SK-N-SH (cell line): ENCODE measurements at regions not wholly inside any gene's neighbourhood (a gene's known extent, or its start where the extent isn't known, plus 50 kb on each side); places are given as distances from the start of the nearest gene placed in this dataset.

Experiments used
- CTCF ChIA-PET: fragments of 300-600, 350-600 bp; formaldehyde crosslinking; extraction: SDS; loops from one replicate; lab custom pipeline; 2021; lab: Yijun Ruan, JAX
- POLR2A ChIA-PET: fragments of 350-600 bp; sonication (Branson Sonifier 250); formaldehyde crosslinking; extraction: SDS; loops from one replicate; lab custom pipeline; 2020; ENCODE audit warnings: antibody characterized with exemption, inconsistent platforms; lab: Yijun Ruan, JAX
- DNase-seq: peaks from one replicate; pipeline ENCODE4 v3.0.0; 2012
- H2AFZ ChIP-seq: fragments of 200-600 bp; sonication (generic); 2 replicates; pipeline ENCODE4 v1.8.1; 2016; ENCODE audit warnings: antibody characterized with exemption, mild to moderate bottlenecking, low read depth
- H3F3A ChIP-seq: fragments of 200-600 bp; sonication (generic); replicated peaks from 2 replicates; pipeline ENCODE3; 2016; ENCODE audit warnings: antibody characterized with exemption, mild to moderate bottlenecking; ENCODE audit not compliant: insufficient read depth
- H3K27ac ChIP-seq, 2 experiments: fragments of 200-500 bp in 1 of 2; fragments of 200-600 bp in 1 of 2; sonication (Bioruptor generic) in 1 of 2; sonication (generic), shearing (Covaris generic) in 1 of 2; 2 replicates each; pipeline versions ENCODE4 v1.5.1 to v1.6.1; 2014 to 2016; ENCODE audit warnings: low read depth in 2 of 2, inconsistent platforms in 1 of 2, low read length in 1 of 2, mild to moderate bottlenecking in 1 of 2, mixed read lengths in 1 of 2
- H3K27me3 ChIP-seq: fragments of 200-600 bp; sonication (generic), shearing (Covaris generic); 2 replicates; pipeline ENCODE4 v1.6.1; 2016; ENCODE audit warnings: mixed run types; ENCODE audit not compliant: insufficient read depth
- H3K36me3 ChIP-seq, 2 experiments: fragments of 200-500 bp in 1 of 2; fragments of 200-600 bp in 1 of 2; sonication (Bioruptor generic) in 1 of 2; sonication (generic) in 1 of 2; replicated peaks in 1 of 2; 2 replicates each; pipeline versions ENCODE3 to v1.5.1; 2014 to 2016; ENCODE audit warnings: low read length in 1 of 2, mild to moderate bottlenecking in 1 of 2; ENCODE audit not compliant: insufficient read depth in 2 of 2, control insufficient read depth in 1 of 2
- H3K4me1 ChIP-seq, 2 experiments: fragments of 200-500 bp in 1 of 2; fragments of 200-600 bp in 1 of 2; sonication (Bioruptor generic) in 1 of 2; sonication (generic), shearing (Covaris generic) in 1 of 2; 2 replicates each; pipeline versions ENCODE4 v1.5.1 to v1.6.1; 2014 to 2016; ENCODE audit warnings: low read depth in 1 of 2, low read length in 1 of 2, mixed run types in 1 of 2; ENCODE audit not compliant: insufficient read depth in 2 of 2, control insufficient read depth in 1 of 2
- H3K4me2 ChIP-seq: fragments of 200-600 bp; sonication (generic), shearing (Covaris generic); 2 replicates; pipeline ENCODE4 v1.6.1; 2017; ENCODE audit warnings: mixed run types
- H3K4me3 ChIP-seq, 2 experiments: fragments of 200-500 bp in 1 of 2; fragments of 200-600 bp in 1 of 2; sonication (Bioruptor generic) in 1 of 2; sonication (generic), shearing (Covaris generic) in 1 of 2; 2 replicates each; pipeline versions ENCODE4 v1.5.1 to v1.8.1; 2014 to 2016; ENCODE audit warnings: low read depth in 2 of 2, inconsistent platforms in 1 of 2, low read length in 1 of 2, mild to moderate bottlenecking in 1 of 2, mixed read lengths in 1 of 2, moderate library complexity in 1 of 2
- H3K79me2 ChIP-seq: fragments of 200-600 bp; sonication (generic); 2 replicates; pipeline ENCODE4 v1.8.1; 2017; ENCODE audit warnings: mild to moderate bottlenecking; ENCODE audit not compliant: insufficient read depth
- H3K9ac ChIP-seq: fragments of 200-600 bp; sonication (generic); 2 replicates; pipeline ENCODE4 v1.6.1; 2017; ENCODE audit warnings: mixed run types
- H3K9me2 ChIP-seq: fragments of 200-600 bp; sonication (generic); 2 replicates; pipeline ENCODE4 v1.6.1; 2017; ENCODE audit warnings: mixed run types
- H3K9me3 ChIP-seq: fragments of 200-600 bp; sonication (generic); 2 replicates; pipeline ENCODE4 v1.6.1; 2017; ENCODE audit warnings: mixed run types, mild to moderate bottlenecking, moderate library complexity
- H4K20me1 ChIP-seq: fragments of 200-600 bp; sonication (generic); 2 replicates; pipeline ENCODE4 v1.6.1; 2017; ENCODE audit warnings: mild to moderate bottlenecking, mixed run types; ENCODE audit not compliant: insufficient read depth
- CHD2 ChIP-seq: fragments of 150-350 bp; IDR thresholded peaks from 2 replicates; pipeline ENCODE4 v1.6.1; 2018; ENCODE audit warnings: low read length; ENCODE audit not compliant: partially characterized antibody
- ELF1 ChIP-seq: IDR thresholded peaks from 2 replicates; pipeline ENCODE4 v1.4.0; 2012
- EP300 ChIP-seq, 2 experiments: IDR thresholded peaks; 2 replicates each; pipeline versions ENCODE4 v1.4.0 to v1.6.1; 2012; ENCODE audit warnings: borderline replicate concordance in 1 of 2, low read depth in 1 of 2, low read length in 1 of 2
- FOXM1 ChIP-seq: IDR thresholded peaks from 2 replicates; pipeline ENCODE4 v1.4.0; 2012; ENCODE audit warnings: low read depth, mild to moderate bottlenecking
- GATA2 ChIP-seq: sonication (generic); formaldehyde crosslinking; IDR thresholded peaks from 2 replicates; pipeline ENCODE4 v1.5.0; 2020; ENCODE audit warnings: mild to moderate bottlenecking, missing genetic modification reagents
- JUND ChIP-seq: IDR thresholded peaks from 2 replicates; pipeline ENCODE4 v1.4.0; 2012
- MXI1 ChIP-seq: IDR thresholded peaks from 2 replicates; pipeline ENCODE4 v1.6.1; 2012; ENCODE audit warnings: mild to moderate bottlenecking, low read depth, low read length, improper control_type of control experiment
- RAD21 ChIP-seq: IDR thresholded peaks from 2 replicates; pipeline ENCODE4 v1.6.1; 2012; ENCODE audit warnings: mild to moderate bottlenecking, low read length
- RCOR1 ChIP-seq: fragments of 150-350 bp; IDR thresholded peaks from 2 replicates; pipeline ENCODE4 v1.6.1; 2017; ENCODE audit warnings: antibody characterized with exemption, low read length
- REST ChIP-seq: IDR thresholded peaks from 2 replicates; pipeline ENCODE4 v1.6.1; 2012; ENCODE audit warnings: mild to moderate bottlenecking, low read depth, low read length, moderate library complexity
- RFX5 ChIP-seq: IDR thresholded peaks from 2 replicates; pipeline ENCODE4 v1.6.1; 2012; ENCODE audit warnings: mild to moderate bottlenecking, improper control_type of control experiment, low read length
- WGBS: methylation state at CpG from one replicate; pipeline ENCODE4 v1.1.6; 2017; ENCODE audit warnings: low lambda C conversion rate; 5-methylcytosine and 5-hydroxymethylcytosine counted together
- TF ChIP-seq, protein P1 (sequence below): fragments of 200-600 bp; sonication (generic); IDR thresholded peaks from 2 replicates; pipeline ENCODE4 v1.6.1; 2017; ENCODE audit warnings: antibody characterized with exemption, mild to moderate bottlenecking, moderate library complexity

DNA sequence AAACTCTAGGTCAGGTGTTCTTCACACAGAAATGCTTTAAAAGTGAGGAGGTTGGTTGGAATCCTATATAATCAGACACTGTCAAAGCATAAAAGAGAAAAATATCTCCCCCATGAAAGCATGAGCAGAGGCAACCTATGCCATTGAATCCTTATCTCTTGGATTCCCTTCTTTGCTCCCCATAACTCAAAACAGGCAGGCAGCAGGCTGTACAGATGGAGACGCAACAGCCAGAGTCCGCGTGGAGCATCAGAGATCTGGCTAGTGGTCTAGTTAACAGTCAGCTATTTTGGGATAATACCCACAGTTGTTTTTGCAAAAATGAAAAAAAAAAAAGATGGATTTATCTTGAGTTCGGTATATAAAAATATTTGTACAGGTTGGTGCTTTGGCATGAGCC is 490.0 kb upstream of the TENM3 start:
- TF ChIP-seq RFX5 (no peak), CHD2 (peak; percentile 54), ELF1 (no peak), MXI1 (0 out of 2 replicates have a peak, but pooled peaks have one; percentile 26), RAD21 (peak; percentile 13; the same call in 1 of the 2 replicates), EP300 (IDR thresholded peaks at IDR 0.05; ENCODE audit: borderline replicate concordance in 1 of 2, low read depth in 1 of 2, low read length in 1 of 2) (0 out of 4 replicates have a peak, but pooled peaks of 1 of the 2 experiments have one; percentile 19), JUND (no peak), GATA2 (CRISPR knock-in tag) (peak; percentile 81), FOXM1 (no peak)
- TF ChIP-seq, protein P1, sequence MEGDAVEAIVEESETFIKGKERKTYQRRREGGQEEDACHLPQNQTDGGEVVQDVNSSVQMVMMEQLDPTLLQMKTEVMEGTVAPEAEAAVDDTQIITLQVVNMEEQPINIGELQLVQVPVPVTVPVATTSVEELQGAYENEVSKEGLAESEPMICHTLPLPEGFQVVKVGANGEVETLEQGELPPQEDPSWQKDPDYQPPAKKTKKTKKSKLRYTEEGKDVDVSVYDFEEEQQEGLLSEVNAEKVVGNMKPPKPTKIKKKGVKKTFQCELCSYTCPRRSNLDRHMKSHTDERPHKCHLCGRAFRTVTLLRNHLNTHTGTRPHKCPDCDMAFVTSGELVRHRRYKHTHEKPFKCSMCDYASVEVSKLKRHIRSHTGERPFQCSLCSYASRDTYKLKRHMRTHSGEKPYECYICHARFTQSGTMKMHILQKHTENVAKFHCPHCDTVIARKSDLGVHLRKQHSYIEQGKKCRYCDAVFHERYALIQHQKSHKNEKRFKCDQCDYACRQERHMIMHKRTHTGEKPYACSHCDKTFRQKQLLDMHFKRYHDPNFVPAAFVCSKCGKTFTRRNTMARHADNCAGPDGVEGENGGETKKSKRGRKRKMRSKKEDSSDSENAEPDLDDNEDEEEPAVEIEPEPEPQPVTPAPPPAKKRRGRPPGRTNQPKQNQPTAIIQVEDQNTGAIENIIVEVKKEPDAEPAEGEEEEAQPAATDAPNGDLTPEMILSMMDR, result no peak
- H3K9ac ChIP-seq, result no peak overlapping the region
- no peaks in the 10 kb centered on the region for H3F3A ChIP-seq
- no peaks in the 10 kb centered on the region for H4K20me1 ChIP-seq
- H3K9me3 ChIP-seq, result no peaks in the 10 kb centered on the region
- no peak overlapping the region for H3K4me2 ChIP-seq
- H3K4me3 ChIP-seq, result no peak overlapping the region
- no peaks in the 10 kb centered on the region for H3K27me3 ChIP-seq
- CTCF ChIA-PET, result interaction anchor here (0.6 to 0.7 kb wide), 2 partner anchors 656 to 1185 kb away, joined by 3 read pairs; no protein-coding TSS in a partner anchor
- 82% methylated on average over 4 of the region's 4 CpGs for WGBS
- no peaks in the 10 kb centered on the region for H3K79me2 ChIP-seq
- H3K4me1 ChIP-seq, result peaks cover 0 to 5% of the 10 kb centered on the region in 2 experiments; a peak in 2 of 4 replicates
- DNase-seq, result peak; percentile 45
- no peak overlapping the region for H2AFZ ChIP-seq
- POLR2A ChIA-PET, result no interaction called here
- peak overlapping the region in 1 of 2 experiments; percentile 34; a peak in 1 of 4 replicates for H3K27ac ChIP-seq
- no peaks in the 10 kb centered on the region for H3K36me3 ChIP-seq
- H3K9me2 ChIP-seq, result no peaks in the 10 kb centered on the region

GRCh38 chr4:181755846-181756245 is 487.4 kb upstream of the TENM3 start:
- H3K9ac ChIP-seq, result no peak overlapping the region
- peaks cover 0 to 5% of the 10 kb centered on the region in 2 experiments; a peak in 2 of 4 replicates for H3K4me1 ChIP-seq
- no peak overlapping the region for H3K4me2 ChIP-seq
- WGBS, result 65% methylated on average over 5 of the region's 5 CpGs
- no peaks in the 10 kb centered on the region for H3K27me3 ChIP-seq
- CTCF ChIA-PET, result interaction anchor here (1.2 kb wide), 1 partner anchor 10 kb away, joined by 3 read pairs; no protein-coding TSS in a partner anchor
- POLR2A ChIA-PET, result no interaction called here
- H3K27ac ChIP-seq, result no peak overlapping the region
- no peak for DNase-seq
- no peaks in the 10 kb centered on the region for H4K20me1 ChIP-seq
- TF ChIP-seq REST (no peak), RCOR1 (no peak), JUND (no peak), MXI1 (no peak)
- no peak overlapping the region for H3K4me3 ChIP-seq
- no peaks in the 10 kb centered on the region for H3K9me3 ChIP-seq
- no peaks in the 10 kb centered on the region for H3F3A ChIP-seq
- H3K36me3 ChIP-seq, result no peaks in the 10 kb centered on the region
- H3K9me2 ChIP-seq, result no peaks in the 10 kb centered on the region
- no peak overlapping the region for H2AFZ ChIP-seq
- no peaks in the 10 kb centered on the region for H3K79me2 ChIP-seq
